Left lung (tissue), 4 donors: ENCODE measurements at regions not wholly inside any gene's neighbourhood (a gene's known extent, or its start where the extent isn't known, plus 50 kb on each side); places are given as distances from the start of the nearest gene placed in this dataset.

Source experiments
- ATAC-seq: fragments of 200-7000 bp; cut with Tn5 transposase; one replicate; pipeline ENCODE4 v1.9.1; 2020; ENCODE audit warnings: moderate library complexity
- DNase-seq, 4 donors: peaks; one replicate each; pipeline ENCODE4 v3.0.0-alpha.2; 2013 to 2020
- H3K27ac ChIP-seq, 2 donors: fragments of 200-600 bp; sonication (generic) in 1 of 2; one replicate each; pipeline versions ENCODE4 v1.5.0 to v1.8.0; 2020 to 2021
- H3K27me3 ChIP-seq, 2 donors: fragments of 200-600 bp; sonication (generic) in 1 of 2; one replicate each; pipeline versions ENCODE4 v1.5.0 to v1.8.0; 2020 to 2021
- H3K36me3 ChIP-seq, 2 donors: fragments of 200-600 bp; sonication (generic) in 1 of 2; one replicate each; pipeline versions ENCODE4 v1.5.0 to v1.8.0; 2020 to 2021
- H3K4me1 ChIP-seq, 2 donors: fragments of 200-600 bp; one replicate each; pipeline ENCODE4 v1.8.0; 2021
- H3K4me3 ChIP-seq, 2 donors: fragments of 200-600 bp; sonication (generic) in 1 of 2; one replicate each; pipeline versions ENCODE4 v1.5.0 to v1.8.0; 2020 to 2021; ENCODE audit warnings: mild to moderate bottlenecking in 1 of 2
- H3K9me3 ChIP-seq, 2 donors: fragments of 200-600 bp; sonication (generic) in 1 of 2; one replicate each; pipeline versions ENCODE4 v1.5.0 to v1.8.0; 2020 to 2021
- CTCF ChIP-seq, 2 donors: fragments of 200-600 bp; sonication (generic) in 1 of 2; IDR thresholded peaks; one replicate each; pipeline versions ENCODE4 v1.5.0 to v1.8.0; 2021; ENCODE audit warnings: antibody characterized with exemption in 2 of 2
- intact Hi-C, 2 donors: fragments of 100-400 bp; cut with DNase I; formaldehyde crosslinking; loops; one replicate each; pipeline versions ENCODE4 v1.11.2 to v1.14.2; 2022
- donor health status: DM: no; HTN: yes; CAD: no.
- donor health status: DM: no; HTN: no; CAD: no.

DNA sequence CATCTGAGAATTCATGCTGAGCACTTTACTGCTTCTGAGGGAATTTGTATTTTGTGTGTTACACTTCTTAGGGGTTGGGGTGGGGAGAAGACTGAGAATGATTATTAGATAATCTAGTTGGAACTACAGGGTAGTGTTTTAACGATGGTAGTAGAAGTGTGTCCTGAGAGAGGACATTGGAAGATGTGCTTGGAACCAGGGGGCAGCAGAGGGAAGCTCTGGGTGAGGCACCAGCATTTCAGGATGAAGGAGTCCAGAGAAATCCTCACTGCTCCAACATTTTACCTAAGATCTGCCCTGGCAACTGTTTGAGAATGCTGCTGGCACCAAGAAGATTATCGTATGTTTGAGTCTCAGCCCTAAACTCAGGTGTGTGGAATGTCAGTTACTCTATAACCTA, 145.5 kb downstream of the SQOR start:
- TF ChIP-seq CTCF (IDR thresholded peaks at IDR 0.05), result no peak
- ATAC-seq, result no peak

GRCh38 chr15:45784656-45785055, 149.8 kb downstream of the SQOR start:
- TF ChIP-seq CTCF (IDR thresholded peaks at IDR 0.05), result no peak
- Histone ChIP-seq H3K27ac (no peak overlapping the region), H3K27me3 (peaks cover 0 to 5% of the 10 kb centered on the region in 2 donors), H3K9me3 (no peaks in the 10 kb centered on the region), H3K36me3 (no peaks in the 10 kb centered on the region), H3K4me1 (no peaks in the 10 kb centered on the region), H3K4me3 (no peak overlapping the region)
- intact Hi-C loops, result no loop called here
- ATAC-seq (no peak), DNase-seq (no peak)

More for the DNA sequence above, 145.5 kb downstream of the SQOR start:
- Histone ChIP-seq H3K27me3 (peaks cover 0 to 5% of the 10 kb centered on the region in 2 donors), H3K27ac (no peak overlapping the region), H3K9me3 (no peaks in the 10 kb centered on the region), H3K4me1 (no peaks in the 10 kb centered on the region), H3K36me3 (no peaks in the 10 kb centered on the region), H3K4me3 (no peak overlapping the region)
- intact Hi-C loops, result no loop called here
- no peak for DNase-seq

GRCh38 chr15:45785897-45786296, 151.1 kb downstream of the SQOR start:
- DNase-seq (no peak), ATAC-seq (no peak)
- H3K27me3 ChIP-seq, result peaks cover 0 to 5% of the 10 kb centered on the region in 2 donors
- no peak overlapping the region for H3K4me3 ChIP-seq
- no peaks in the 10 kb centered on the region for H3K36me3 ChIP-seq
- no peak for TF ChIP-seq CTCF (IDR thresholded peaks at IDR 0.05)
- no peak overlapping the region for H3K27ac ChIP-seq
- H3K9me3 ChIP-seq, result no peaks in the 10 kb centered on the region
- intact Hi-C loops, result no loop called here
- H3K4me1 ChIP-seq, result no peaks in the 10 kb centered on the region

DNA sequence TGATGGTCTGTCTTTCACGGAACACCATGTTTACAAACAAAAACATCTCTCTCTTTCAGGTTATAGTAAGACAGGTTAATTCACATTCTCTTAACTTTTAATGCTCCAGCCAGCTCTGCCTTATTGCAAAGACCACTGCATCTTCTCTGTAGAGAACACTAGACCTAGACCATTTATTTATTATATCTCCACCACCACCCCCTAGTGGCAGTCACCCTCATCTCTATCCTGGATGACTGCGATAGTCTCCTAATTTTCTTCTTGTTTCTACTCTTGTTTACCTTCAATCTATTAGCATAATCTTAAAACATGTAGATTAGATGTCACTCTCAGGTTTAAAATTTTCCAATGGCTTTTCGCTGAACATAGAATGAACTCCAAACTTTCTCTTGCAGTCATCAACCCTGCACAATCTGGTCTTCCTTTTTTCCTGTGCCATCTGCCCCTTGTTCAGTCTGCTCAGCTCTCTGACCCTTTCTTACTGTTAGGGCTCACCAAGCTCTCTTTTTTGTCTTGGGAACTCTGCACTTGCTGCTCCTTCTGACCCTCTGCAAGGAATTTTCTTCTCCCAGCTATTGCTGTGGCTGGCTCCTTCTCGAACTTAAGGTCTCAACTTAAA, 155.6 kb downstream of the SQOR start:
- H3K27me3 ChIP-seq, result peaks cover 0 to 19% of the 10 kb centered on the region in 2 donors
- no peaks in the 10 kb centered on the region for H3K36me3 ChIP-seq
- intact Hi-C loops, result no loop called here
- DNase-seq, result peak in 1 of 4 donors; percentile 21
- no peak overlapping the region for H3K27ac ChIP-seq
- no peaks in the 10 kb centered on the region for H3K9me3 ChIP-seq
- peak; percentile 51 for ATAC-seq
- H3K4me3 ChIP-seq, result no peak overlapping the region
- no peaks in the 10 kb centered on the region for H3K4me1 ChIP-seq
- TF ChIP-seq CTCF (IDR thresholded peaks at IDR 0.05), result peak in 1 of 2 donors; percentile 29

DNA sequence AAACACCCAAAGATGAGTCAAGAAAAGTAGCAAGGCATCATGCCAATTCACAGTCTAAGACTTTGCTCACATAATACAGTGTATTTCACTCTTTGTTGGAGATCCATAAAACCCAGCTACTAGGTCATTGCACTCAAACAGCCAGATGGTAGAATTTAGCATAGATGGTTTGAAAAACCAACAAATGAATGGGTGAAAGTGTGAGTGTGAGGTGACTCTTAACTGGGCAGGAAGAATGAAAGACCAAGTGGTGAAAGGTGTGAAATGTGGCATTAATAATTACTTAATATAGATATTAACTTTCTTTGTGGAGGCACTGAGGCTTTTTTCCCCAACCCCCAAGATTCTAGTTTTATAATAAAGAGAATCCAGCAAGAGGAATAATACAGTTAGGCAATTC, 159.5 kb downstream of the SQOR start:
- TF ChIP-seq CTCF (IDR thresholded peaks at IDR 0.05), result no peak
- DNase-seq, result no peak
- no peak for ATAC-seq
- no peak overlapping the region for H3K4me3 ChIP-seq
- H3K27ac ChIP-seq, result no peak overlapping the region
- H3K27me3 ChIP-seq, result peaks cover 0 to 19% of the 10 kb centered on the region in 2 donors
- intact Hi-C loops, result no loop called here
- H3K36me3 ChIP-seq, result no peaks in the 10 kb centered on the region
- H3K9me3 ChIP-seq, result no peaks in the 10 kb centered on the region
- no peaks in the 10 kb centered on the region for H3K4me1 ChIP-seq
